GM12865 (cell line): ENCODE measurements at regions not wholly inside any gene's neighbourhood (a gene's known extent, or its start where the extent isn't known, plus 50 kb on each side); places are given as distances from the start of the nearest gene placed in this dataset.

ENCODE experiments used
- DNase-seq: peaks from one replicate; pipeline ENCODE4 v3.0.0; 2010; ENCODE audit warnings: low read depth
- H3K4me3 ChIP-seq: 2 replicates; pipeline ENCODE4 v1.5.1; 2011; ENCODE audit warnings: mild to moderate bottlenecking, low read depth, low read length, control low read depth
- CTCF ChIP-seq: IDR thresholded peaks from 2 replicates; pipeline ENCODE4 v1.5.1; 2011; ENCODE audit warnings: low read length, control low read depth, low read depth, inconsistent platforms; ENCODE audit not compliant: insufficient read depth; ENCODE audit errors: missing control alignments

DNA sequence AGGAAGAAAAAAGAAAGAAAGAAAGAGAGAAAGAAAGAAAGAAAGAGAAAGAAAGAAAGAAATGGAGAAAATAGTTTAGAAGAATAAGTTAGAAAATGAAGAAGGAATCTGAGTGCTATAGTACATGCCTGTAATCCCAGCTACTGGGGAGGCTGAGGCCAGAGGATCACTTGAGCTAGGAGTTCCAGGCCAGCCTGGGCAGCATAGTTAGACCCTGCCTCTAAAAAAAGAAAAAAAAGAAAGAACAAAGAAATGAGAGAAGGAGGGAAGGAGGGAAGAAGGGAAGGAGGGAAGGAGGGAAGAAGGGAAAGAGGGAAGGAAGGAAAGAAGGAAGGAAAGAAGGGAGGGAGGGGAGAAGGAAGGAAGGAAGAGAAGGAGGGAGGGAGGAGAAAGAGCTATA is 1339.8 kb downstream of the OLFM4 start:
- TF ChIP-seq CTCF, result no peak
- H3K4me3 ChIP-seq, result no peak overlapping the region
- DNase-seq, result no peak

DNA sequence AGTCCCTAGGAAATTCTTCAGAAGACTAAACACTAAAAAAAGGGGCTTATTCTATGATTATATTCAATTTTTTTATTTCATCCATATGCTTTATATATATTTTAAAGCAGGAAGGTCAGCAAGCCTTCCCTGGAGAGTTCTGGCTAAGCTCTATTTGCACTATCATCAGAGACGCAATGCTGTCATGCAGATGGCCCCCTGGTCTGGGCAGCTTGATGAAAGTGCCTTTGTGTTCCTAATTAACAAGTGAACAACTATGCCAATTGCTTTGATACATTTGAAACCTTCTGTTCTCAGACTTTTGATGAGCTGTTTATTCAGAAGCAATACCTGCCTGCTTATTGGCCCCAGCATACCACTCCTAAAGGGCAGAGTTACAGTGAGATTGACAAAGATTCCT is 1344.6 kb downstream of the OLFM4 start:
- no peak overlapping the region for H3K4me3 ChIP-seq
- no peak for TF ChIP-seq CTCF
- no peak for DNase-seq

DNA sequence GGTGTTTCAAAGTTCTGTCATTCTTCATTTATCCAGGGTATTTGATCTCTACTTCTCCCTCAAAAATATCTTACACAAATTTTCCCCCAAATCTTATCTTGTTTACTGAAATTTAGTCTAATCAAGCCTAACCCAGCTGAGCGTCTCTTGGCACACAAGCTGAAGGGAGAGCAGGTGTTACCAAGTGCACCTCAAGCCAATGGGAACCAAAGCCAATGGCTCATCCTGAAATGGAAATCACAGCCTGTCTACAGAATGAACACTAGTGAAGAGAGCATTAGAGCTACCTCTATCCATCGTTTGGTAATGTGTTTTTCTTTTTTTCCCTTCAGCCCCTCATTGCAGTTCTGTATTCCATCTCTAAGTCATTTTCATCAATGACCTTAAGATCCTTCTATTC is 1350.8 kb downstream of the OLFM4 start:
- no peak overlapping the region for H3K4me3 ChIP-seq
- no peak for TF ChIP-seq CTCF
- DNase-seq, result no peak

GRCh38 chr13:54383604-54384003 is 1355.0 kb downstream of the OLFM4 start:
- H3K4me3 ChIP-seq, result no peak overlapping the region
- TF ChIP-seq CTCF, result no peak
- no peak for DNase-seq

GRCh38 chr13:54387625-54388024 is 1359.0 kb downstream of the OLFM4 start:
- H3K4me3 ChIP-seq, result no peak overlapping the region
- TF ChIP-seq CTCF, result no peak
- no peak for DNase-seq

DNA sequence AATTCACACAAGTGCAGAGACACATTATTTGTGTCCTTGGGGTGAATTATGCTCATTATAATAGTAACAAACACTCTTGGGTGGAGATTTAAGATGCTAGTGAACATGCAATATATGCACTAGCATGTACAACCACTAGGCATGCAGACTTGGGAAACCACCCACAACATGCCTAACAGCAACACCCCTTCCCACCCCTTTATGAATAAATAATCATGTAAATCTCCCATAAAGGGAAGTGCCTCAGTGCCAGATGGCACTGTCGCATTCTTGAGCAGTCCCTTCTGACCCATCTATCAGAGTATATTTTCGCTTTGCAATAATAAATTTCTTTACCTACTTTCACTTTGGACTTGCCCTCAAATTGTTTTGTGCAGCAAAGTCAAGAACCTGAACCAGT is 1362.2 kb downstream of the OLFM4 start:
- TF ChIP-seq CTCF, result no peak
- H3K4me3 ChIP-seq, result no peak overlapping the region
- DNase-seq, result no peak

GRCh38 chr13:54394085-54394700 is 1365.6 kb downstream of the OLFM4 start:
- no peak for TF ChIP-seq CTCF
- DNase-seq, result no peak
- no peak overlapping the region for H3K4me3 ChIP-seq
